ENCODE measurements at regions not wholly inside any gene's neighbourhood (a gene's known extent, or its start where the extent isn't known, plus 50 kb on each side); places are given as distances from the start of the nearest gene placed in this dataset.
A peak's percentile ranks its signal among the peaks of the same experiment; 100 is the strongest.

- Histone ChIP-seq H3K36me3 (ENCODE audit: insufficient read depth, insufficient read length, low read length) (no peaks in the 10 kb centered on the region), H3K4me1 (ENCODE audit: insufficient read depth, insufficient read length) (no peaks in the 10 kb centered on the region), H3K27me3 (ENCODE audit: insufficient read depth, insufficient read length) (no peaks in the 10 kb centered on the region), H3K9ac (ENCODE audit: insufficient read length, low read depth) (no peak overlapping the region), H3K4me3 (ENCODE audit: insufficient read length, low read depth) (no peak overlapping the region), H3K9me3 (ENCODE audit: insufficient read depth, low read length) (no peaks in the 10 kb centered on the region)
- no peak for DNase-seq (ENCODE audit: low read depth, low spot score)
- no peak for TF ChIP-seq YY1 (IDR thresholded peaks at IDR 0.05; ENCODE audit: insufficient read depth, insufficient read length)
- no peak for TF ChIP-seq SUZ12 (IDR thresholded peaks at IDR 0.05; ENCODE audit: extremely low read depth, insufficient read depth, insufficient read length)
- no peak for TF ChIP-seq ZNF274 (IDR thresholded peaks at IDR 0.05; ENCODE audit: low read depth, low read length)
Observed at GRCh38 chr4:72924814-72925213, 144.7 kb downstream of the COX18 start.

DNA sequence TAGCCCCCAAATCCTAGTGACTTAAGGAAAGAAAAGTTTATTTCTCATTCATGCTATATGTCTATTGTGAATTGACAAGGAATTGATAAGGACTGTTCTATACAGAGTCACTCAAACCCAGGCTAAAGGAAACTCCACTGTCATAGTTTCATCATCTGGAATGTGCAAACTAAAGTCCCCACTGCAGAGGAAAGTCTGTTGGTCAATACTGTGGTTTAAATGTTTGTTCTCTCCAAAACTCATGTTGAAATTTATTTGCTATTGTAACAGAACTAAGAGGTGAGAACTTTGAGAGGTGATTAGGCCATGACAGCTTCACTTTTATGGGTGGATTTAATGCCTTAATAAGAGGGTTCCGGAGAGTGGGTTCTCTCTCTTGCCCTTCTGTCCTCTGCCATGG lies 149.6 kb downstream of the COX18 start:
- Histone ChIP-seq H3K36me3 (ENCODE audit: insufficient read depth, insufficient read length, low read length) (no peaks in the 10 kb centered on the region), H3K4me1 (ENCODE audit: insufficient read depth, insufficient read length) (no peaks in the 10 kb centered on the region)
- TF ChIP-seq YY1 (IDR thresholded peaks at IDR 0.05; ENCODE audit: insufficient read depth, insufficient read length) (no peak), ZNF274 (IDR thresholded peaks at IDR 0.05; ENCODE audit: low read depth, low read length) (no peak), SUZ12 (IDR thresholded peaks at IDR 0.05; ENCODE audit: extremely low read depth, insufficient read depth, insufficient read length) (no peak)

DNA sequence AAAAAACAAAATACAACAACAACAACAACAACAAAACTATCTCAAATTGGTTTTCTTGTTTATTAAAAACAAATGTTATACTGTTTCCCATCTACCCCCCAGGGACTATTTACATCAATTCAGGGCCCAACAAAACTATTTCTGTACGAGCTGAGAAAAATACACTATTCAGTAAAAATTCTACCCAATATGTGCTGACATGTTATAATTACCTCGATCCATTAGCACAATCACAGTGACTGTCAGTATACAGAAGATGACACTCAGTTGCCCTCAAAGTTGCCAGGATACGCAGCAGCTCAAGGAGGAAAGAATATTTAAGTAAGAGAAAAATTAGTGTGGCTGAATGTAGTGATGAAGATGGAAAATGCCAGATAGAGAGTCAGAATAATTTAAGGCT lies 150.1 kb downstream of the COX18 start:
- no peak for TF ChIP-seq SUZ12 (IDR thresholded peaks at IDR 0.05; ENCODE audit: extremely low read depth, insufficient read depth, insufficient read length)
- TF ChIP-seq ZNF274 (IDR thresholded peaks at IDR 0.05; ENCODE audit: low read depth, low read length) = no peak
- no peak for TF ChIP-seq YY1 (IDR thresholded peaks at IDR 0.05; ENCODE audit: insufficient read depth, insufficient read length)
- Histone ChIP-seq H3K4me3 (ENCODE audit: insufficient read length, low read depth) (no peak overlapping the region), H3K9me3 (ENCODE audit: insufficient read depth, low read length) (no peaks in the 10 kb centered on the region)

More for the DNA sequence above, 149.6 kb downstream of the COX18 start:
- Histone ChIP-seq H3K9me3 (ENCODE audit: insufficient read depth, low read length) (no peaks in the 10 kb centered on the region), H3K9ac (ENCODE audit: insufficient read length, low read depth) (no peak overlapping the region), H3K27me3 (ENCODE audit: insufficient read depth, insufficient read length) (no peaks in the 10 kb centered on the region), H3K4me3 (ENCODE audit: insufficient read length, low read depth) (no peak overlapping the region)
- no peak for DNase-seq (ENCODE audit: low read depth, low spot score)

DNA sequence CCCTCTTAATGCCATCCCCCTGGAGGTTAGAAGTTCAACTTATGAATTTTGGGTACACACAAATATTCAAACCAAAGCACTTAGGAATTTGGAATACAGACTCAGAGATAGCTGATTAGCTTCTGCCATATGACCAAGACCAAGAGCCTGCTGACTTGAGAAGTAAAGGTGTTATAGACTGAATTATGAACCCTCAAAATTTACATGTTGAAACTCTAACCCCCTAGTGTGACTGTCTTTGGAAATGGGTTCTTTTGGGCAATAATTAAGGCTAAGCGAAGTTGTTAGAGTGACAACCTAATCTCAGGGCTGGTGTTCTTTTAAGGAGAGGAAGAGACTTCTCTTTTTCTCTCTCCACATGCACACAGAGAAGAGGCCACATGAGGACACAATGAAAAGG lies 151.2 kb downstream of the COX18 start:
- H3K9me3 ChIP-seq (ENCODE audit: insufficient read depth, low read length) = no peaks in the 10 kb centered on the region
- H3K4me3 ChIP-seq (ENCODE audit: insufficient read length, low read depth) = no peak overlapping the region
- H3K36me3 ChIP-seq (ENCODE audit: insufficient read depth, insufficient read length, low read length) = no peaks in the 10 kb centered on the region
- H3K27me3 ChIP-seq (ENCODE audit: insufficient read depth, insufficient read length) = no peaks in the 10 kb centered on the region
- TF ChIP-seq YY1 (IDR thresholded peaks at IDR 0.05; ENCODE audit: insufficient read depth, insufficient read length) (no peak), SUZ12 (IDR thresholded peaks at IDR 0.05; ENCODE audit: extremely low read depth, insufficient read depth, insufficient read length) (no peak), ZNF274 (IDR thresholded peaks at IDR 0.05; ENCODE audit: low read depth, low read length) (no peak)
- no peak for DNase-seq (ENCODE audit: low read depth, low spot score)
- H3K9ac ChIP-seq (ENCODE audit: insufficient read length, low read depth) = no peak overlapping the region
- no peaks in the 10 kb centered on the region for H3K4me1 ChIP-seq (ENCODE audit: insufficient read depth, insufficient read length)

More for the DNA sequence above, 150.1 kb downstream of the COX18 start:
- DNase-seq (ENCODE audit: low read depth, low spot score) = no peak
- H3K27me3 ChIP-seq (ENCODE audit: insufficient read depth, insufficient read length) = no peaks in the 10 kb centered on the region
- no peak overlapping the region for H3K9ac ChIP-seq (ENCODE audit: insufficient read length, low read depth)
- H3K36me3 ChIP-seq (ENCODE audit: insufficient read depth, insufficient read length, low read length) = no peaks in the 10 kb centered on the region
- H3K4me1 ChIP-seq (ENCODE audit: insufficient read depth, insufficient read length) = no peaks in the 10 kb centered on the region

GRCh38 chr4:72911316-72911715 lies 158.2 kb downstream of the COX18 start:
- no peaks in the 10 kb centered on the region for H3K9me3 ChIP-seq (ENCODE audit: insufficient read depth, low read length)
- no peak overlapping the region for H3K4me3 ChIP-seq (ENCODE audit: insufficient read length, low read depth)
- DNase-seq (ENCODE audit: low read depth, low spot score) = no peak
- no peaks in the 10 kb centered on the region for H3K27me3 ChIP-seq (ENCODE audit: insufficient read depth, insufficient read length)
- H3K4me1 ChIP-seq (ENCODE audit: insufficient read depth, insufficient read length) = no peaks in the 10 kb centered on the region
- no peaks in the 10 kb centered on the region for H3K36me3 ChIP-seq (ENCODE audit: insufficient read depth, insufficient read length, low read length)
- no peak overlapping the region for H3K9ac ChIP-seq (ENCODE audit: insufficient read length, low read depth)
- TF ChIP-seq YY1 (IDR thresholded peaks at IDR 0.05; ENCODE audit: insufficient read depth, insufficient read length) (no peak), SUZ12 (IDR thresholded peaks at IDR 0.05; ENCODE audit: extremely low read depth, insufficient read depth, insufficient read length) (no peak), ZNF274 (IDR thresholded peaks at IDR 0.05; ENCODE audit: low read depth, low read length) (no peak)

GRCh38 chr4:72909461-72909860 lies 160.1 kb downstream of the COX18 start:
- no peaks in the 10 kb centered on the region for H3K27me3 ChIP-seq (ENCODE audit: insufficient read depth, insufficient read length)
- no peaks in the 10 kb centered on the region for H3K4me1 ChIP-seq (ENCODE audit: insufficient read depth, insufficient read length)
- DNase-seq (ENCODE audit: low read depth, low spot score) = peak; percentile 15
- no peak overlapping the region for H3K4me3 ChIP-seq (ENCODE audit: insufficient read length, low read depth)
- H3K9me3 ChIP-seq (ENCODE audit: insufficient read depth, low read length) = no peaks in the 10 kb centered on the region
- no peak for TF ChIP-seq YY1 (IDR thresholded peaks at IDR 0.05; ENCODE audit: insufficient read depth, insufficient read length)
- no peak for TF ChIP-seq SUZ12 (IDR thresholded peaks at IDR 0.05; ENCODE audit: extremely low read depth, insufficient read depth, insufficient read length)
- TF ChIP-seq ZNF274 (IDR thresholded peaks at IDR 0.05; ENCODE audit: low read depth, low read length) = no peak
- no peak overlapping the region for H3K9ac ChIP-seq (ENCODE audit: insufficient read length, low read depth)
- H3K36me3 ChIP-seq (ENCODE audit: insufficient read depth, insufficient read length, low read length) = no peaks in the 10 kb centered on the region

DNA sequence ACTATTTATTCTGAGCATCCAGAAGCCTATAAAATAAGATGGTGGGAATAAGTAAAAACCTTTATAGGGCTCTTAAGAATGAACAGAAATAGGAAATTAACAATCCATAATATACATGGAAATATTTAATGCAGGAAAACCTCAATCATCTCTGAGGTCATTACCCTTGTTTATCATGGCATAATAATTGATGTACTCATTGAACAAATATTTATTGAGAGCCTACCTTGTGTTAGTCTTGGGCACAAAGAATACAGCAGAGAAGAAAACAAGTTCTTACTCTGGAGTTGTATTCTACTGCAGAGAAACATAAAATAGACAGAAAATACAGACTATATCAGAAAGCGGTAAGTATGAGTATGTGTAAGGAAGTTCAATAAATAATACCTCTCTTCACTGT lies 167.2 kb downstream of the COX18 start:
- Histone ChIP-seq H3K36me3 (ENCODE audit: insufficient read depth, insufficient read length, low read length) (no peaks in the 10 kb centered on the region), H3K9ac (ENCODE audit: insufficient read length, low read depth) (no peak overlapping the region), H3K4me3 (ENCODE audit: insufficient read length, low read depth) (no peak overlapping the region), H3K27me3 (ENCODE audit: insufficient read depth, insufficient read length) (no peaks in the 10 kb centered on the region), H3K4me1 (ENCODE audit: insufficient read depth, insufficient read length) (no peaks in the 10 kb centered on the region), H3K9me3 (ENCODE audit: insufficient read depth, low read length) (no peaks in the 10 kb centered on the region)
- TF ChIP-seq YY1 (IDR thresholded peaks at IDR 0.05; ENCODE audit: insufficient read depth, insufficient read length) (no peak), SUZ12 (IDR thresholded peaks at IDR 0.05; ENCODE audit: extremely low read depth, insufficient read depth, insufficient read length) (no peak), ZNF274 (IDR thresholded peaks at IDR 0.05; ENCODE audit: low read depth, low read length) (no peak)
- no peak for DNase-seq (ENCODE audit: low read depth, low spot score)
